H1 (cell line): ENCODE measurements at regions not wholly inside any gene's neighbourhood (a gene's known extent, or its start where the extent isn't known, plus 50 kb on each side); places are given as distances from the start of the nearest gene placed in this dataset.

Experiments
- CTCF ChIA-PET: fragments of 300-600 bp; sonication (Branson Sonifier 250); formaldehyde crosslinking; loops from one replicate; lab custom pipeline; 2021; ENCODE audit not compliant: partially characterized antibody; lab: Charles Lee
- POLR2A ChIA-PET: fragments of 300-600 bp; sonication (Branson Sonifier 250); formaldehyde crosslinking; loops from one replicate; lab custom pipeline; 2021; ENCODE audit warnings: inconsistent platforms; ENCODE audit not compliant: partially characterized antibody; lab: Charles Lee
- DNase-seq, 2 experiments: peaks; one replicate each; pipeline versions ENCODE4 v3.0.0 to v3.0.0-alpha.2; 2010 to 2022; ENCODE audit warnings: low spot score in 2 of 2, low read depth in 1 of 2, mixed read lengths in 1 of 2
- FAIRE-seq: peaks from 2 replicates; lab custom pipeline; 2011; peaks lifted over from hg19 to GRCh38; lab: Jason Lieb, UNC
- H2AFZ ChIP-seq: 2 replicates; pipeline ENCODE4 v1.8.1; 2012; ENCODE audit warnings: low read length, inconsistent platforms
- H2AK5ac ChIP-seq: 2 replicates; pipeline ENCODE4 v1.6.1; 2013; ENCODE audit warnings: low read depth, low read length
- H2BK120ac ChIP-seq: replicated peaks from 2 replicates; pipeline ENCODE3; 2013; ENCODE audit warnings: low read depth, low read length, inconsistent platforms
- H2BK12ac ChIP-seq: 2 replicates; pipeline ENCODE4 v1.6.1; 2013; ENCODE audit warnings: low read depth, low read length
- H2BK15ac ChIP-seq: 2 replicates; pipeline ENCODE4 v1.6.1; 2013; ENCODE audit warnings: low read length
- H2BK20ac ChIP-seq: 2 replicates; pipeline ENCODE4 v1.6.1; 2013; ENCODE audit warnings: low read length
- H2BK5ac ChIP-seq: 2 replicates; pipeline ENCODE4 v1.6.1; 2013; ENCODE audit warnings: low read depth, low read length
- H3K14ac ChIP-seq: 2 replicates; pipeline ENCODE4 v1.6.1; 2013; ENCODE audit warnings: inconsistent platforms; ENCODE audit not compliant: insufficient read length
- H3K18ac ChIP-seq: 2 replicates; pipeline ENCODE4 v1.6.1; 2013; ENCODE audit warnings: low read length; ENCODE audit errors: extremely low read depth
- H3K23ac ChIP-seq: 2 replicates; pipeline ENCODE4 v1.6.1; 2013; ENCODE audit warnings: inconsistent platforms; ENCODE audit not compliant: insufficient read length
- H3K23me2 ChIP-seq: 2 replicates; pipeline ENCODE4 v1.6.1; 2013; ENCODE audit warnings: low read depth, low read length
- H3K27ac ChIP-seq: 2 replicates; pipeline ENCODE4 v1.6.1; 2011; ENCODE audit warnings: low read depth, low read length, inconsistent platforms
- H3K27me3 ChIP-seq, 4 experiments: replicated peaks in 1 of 4; 1 replicate in 1 of 4; 2 replicates in 3 of 4; pipeline versions ENCODE4 v1.6.1 to v1.8.1; 2011 to 2013; ENCODE audit warnings: low read length in 3 of 4, mild to moderate bottlenecking in 3 of 4, inconsistent platforms in 2 of 4, mixed read lengths in 2 of 4, moderate library complexity in 1 of 4; ENCODE audit not compliant: control insufficient read depth in 3 of 4, insufficient read depth in 3 of 4; ENCODE audit errors: extremely low read depth in 1 of 4
- H3K36me3 ChIP-seq, 4 experiments: 2 replicates each; pipeline versions ENCODE4 v1.6.1 to v1.8.1; 2011 to 2013; ENCODE audit warnings: mild to moderate bottlenecking in 4 of 4, low read length in 3 of 4, moderate library complexity in 2 of 4, control low read depth in 1 of 4, inconsistent platforms in 1 of 4; ENCODE audit not compliant: insufficient read depth in 4 of 4, control insufficient read depth in 2 of 4
- H3K4ac ChIP-seq: replicated peaks from 2 replicates; pipeline ENCODE3; 2013; ENCODE audit warnings: low read length, low read depth, mixed read lengths, inconsistent platforms; ENCODE audit not compliant: insufficient read length
- H3K4me1 ChIP-seq, 4 experiments: replicated peaks in 1 of 4; 1 replicate in 1 of 4; 2 replicates in 3 of 4; pipeline versions ENCODE4 v1.6.1 to v1.8.1; 2011 to 2013; ENCODE audit warnings: low read length in 3 of 4, inconsistent platforms in 2 of 4, mixed read lengths in 1 of 4; ENCODE audit not compliant: insufficient read depth in 4 of 4, control insufficient read depth in 3 of 4
- H3K4me2 ChIP-seq, 2 experiments: 2 replicates each; pipeline versions ENCODE4 v1.6.1 to v1.8.1; 2011 to 2013; ENCODE audit warnings: low read depth in 2 of 2, low read length in 2 of 2, control low read depth in 1 of 2, inconsistent platforms in 1 of 2, mild to moderate bottlenecking in 1 of 2; ENCODE audit not compliant: insufficient read depth in 1 of 2
- H3K4me3 ChIP-seq, 4 experiments: fragments of 200-600, 300-600 bp in 1 of 4; sonication (generic), shearing (Covaris generic), sonication (Bioruptor Twin) in 1 of 4; 2 replicates each; pipeline versions ENCODE4 v1.5.1 to v1.8.1; 2011 to 2016; ENCODE audit warnings: low read length in 4 of 4, low read depth in 3 of 4, control low read depth in 2 of 4, inconsistent platforms in 2 of 4, mild to moderate bottlenecking in 2 of 4, mixed read lengths in 1 of 4, moderate library complexity in 1 of 4; ENCODE audit not compliant: insufficient read depth in 2 of 4; ENCODE audit errors: extremely low read depth in 1 of 4
- H3K56ac ChIP-seq: replicated peaks from 2 replicates; pipeline ENCODE3; 2013; ENCODE audit warnings: low read depth, mild to moderate bottlenecking, mixed read lengths, low read length, inconsistent platforms; ENCODE audit not compliant: insufficient read length
- H3K79me1 ChIP-seq: 2 replicates; pipeline ENCODE4 v1.6.1; 2013; ENCODE audit warnings: low read depth, low read length, control low read depth
- H3K79me2 ChIP-seq, 2 experiments: 2 replicates each; pipeline versions ENCODE4 v1.6.1 to v1.8.1; 2012 to 2013; ENCODE audit warnings: low read length in 2 of 2, mild to moderate bottlenecking in 2 of 2, inconsistent platforms in 1 of 2; ENCODE audit not compliant: insufficient read depth in 2 of 2, control insufficient read depth in 1 of 2
- H3K9ac ChIP-seq, 4 experiments: replicated peaks in 1 of 4; 1 replicate in 1 of 4; 2 replicates in 3 of 4; pipeline versions ENCODE4 v1.6.1 to v1.8.1; 2011 to 2013; ENCODE audit warnings: low read depth in 3 of 4, low read length in 3 of 4, control low read depth in 2 of 4, mild to moderate bottlenecking in 2 of 4, moderate library complexity in 2 of 4, inconsistent platforms in 1 of 4; ENCODE audit errors: extremely low read depth in 1 of 4
- H3K9me3 ChIP-seq, 2 experiments: 2 replicates each; pipeline versions ENCODE4 v1.6.1 to v1.8.1; 2012 to 2013; ENCODE audit warnings: mild to moderate bottlenecking in 2 of 2, moderate library complexity in 2 of 2, control low read depth in 1 of 2, inconsistent platforms in 1 of 2, low read depth in 1 of 2, low read length in 1 of 2, mixed read lengths in 1 of 2; ENCODE audit not compliant: insufficient read depth in 2 of 2
- H4K20me1 ChIP-seq, 2 experiments: replicated peaks in 1 of 2; 2 replicates each; pipeline versions ENCODE3 to v1.8.1; 2011 to 2013; ENCODE audit warnings: inconsistent platforms in 2 of 2, low read length in 2 of 2, mild to moderate bottlenecking in 1 of 2; ENCODE audit not compliant: insufficient read depth in 2 of 2, control insufficient read depth in 1 of 2
- H4K5ac ChIP-seq: 2 replicates; pipeline ENCODE4 v1.6.1; 2013; ENCODE audit warnings: low read length, low read depth, mixed read lengths, inconsistent platforms; ENCODE audit not compliant: insufficient read length
- H4K8ac ChIP-seq: 2 replicates; pipeline ENCODE4 v1.8.0; 2013; ENCODE audit warnings: mild to moderate bottlenecking, moderate library complexity, low read length, inconsistent platforms; ENCODE audit not compliant: insufficient read depth; ENCODE audit errors: extremely low read depth
- H4K91ac ChIP-seq: replicated peaks from 2 replicates; pipeline ENCODE3; 2013; ENCODE audit warnings: low read length, mixed read lengths, inconsistent platforms; ENCODE audit not compliant: insufficient read length
- ASH2L ChIP-seq: fragments of 200-600, 300-600 bp; sonication (generic); IDR thresholded peaks from one replicate; pipeline ENCODE4 v1.7.1; 2017; ENCODE audit warnings: low read length
- CEBPB ChIP-seq: IDR thresholded peaks from 2 replicates; pipeline ENCODE4 v1.6.1; 2012; ENCODE audit warnings: low read depth, low read length
- CREB1 ChIP-seq: IDR thresholded peaks from 2 replicates; pipeline ENCODE4 v1.6.1; 2012; ENCODE audit warnings: inconsistent platforms
- CTBP2 ChIP-seq: IDR thresholded peaks from 2 replicates; pipeline ENCODE4 v1.7.0; 2011; ENCODE audit warnings: borderline replicate concordance, mild to moderate bottlenecking, moderate library complexity, mixed read lengths, low read length; ENCODE audit not compliant: insufficient read depth, insufficient read length
- EGR1 ChIP-seq: IDR thresholded peaks from 2 replicates; pipeline ENCODE4 v1.6.1; 2011; ENCODE audit warnings: low read depth, low read length, borderline replicate concordance
- MAX ChIP-seq: IDR thresholded peaks from 2 replicates; pipeline ENCODE4 v1.6.1; 2012; ENCODE audit warnings: inconsistent platforms
- POU5F1 ChIP-seq: IDR thresholded peaks from 2 replicates; pipeline ENCODE4 v1.6.1; 2011; ENCODE audit warnings: low read depth, mild to moderate bottlenecking, low read length, moderate library complexity
- RXRA ChIP-seq: IDR thresholded peaks from 2 replicates; pipeline ENCODE4 v1.6.1; 2011; ENCODE audit warnings: low read depth, mild to moderate bottlenecking, low read length, moderate library complexity; ENCODE audit not compliant: insufficient read depth
- SAP30 ChIP-seq: fragments of 300-600 bp; sonication (generic); IDR thresholded peaks from 2 replicates; pipeline ENCODE4 v1.7.1; 2012; ENCODE audit warnings: low read length, moderate library complexity, mild to moderate bottlenecking, inconsistent platforms; ENCODE audit not compliant: insufficient read depth, insufficient replicate concordance
- SIN3A ChIP-seq, 2 experiments: IDR thresholded peaks in 1 of 2; conservative IDR thresholded peaks in 1 of 2; 2 replicates each; pipeline ENCODE4 v1.6.1; 2011 to 2012; ENCODE audit warnings: low read length in 2 of 2, improper control_type of control experiment in 1 of 2, low read depth in 1 of 2, mild to moderate bottlenecking in 1 of 2
- TAF1 ChIP-seq: IDR thresholded peaks from 2 replicates; pipeline ENCODE4 v1.6.1; 2011; ENCODE audit warnings: mild to moderate bottlenecking, low read depth, low read length
- TAF7 ChIP-seq: optimal IDR thresholded peaks from 2 replicates; pipeline ENCODE3; 2011; ENCODE audit warnings: low read depth, mild to moderate bottlenecking, inconsistent platforms, low read length, moderate library complexity, borderline replicate concordance
- TBP ChIP-seq: IDR thresholded peaks from 2 replicates; pipeline ENCODE4 v1.6.1; 2011; ENCODE audit warnings: low read depth, low read length, improper control_type of control experiment
- WGBS, 2 experiments: shearing (Covaris generic) in 1 of 2; methylation state at CpG; one replicate each; pipeline versions ENCODE4 v1.1.6 to v1.1.7; 2013 to 2015; ENCODE audit warnings: low lambda C conversion rate in 2 of 2, mixed read lengths in 2 of 2, inconsistent platforms in 1 of 2, low coverage in 1 of 2, missing lambda C conversion rate in 1 of 2; ENCODE audit not compliant: insufficient replicate concordance in 2 of 2, insufficient coverage in 1 of 2, insufficient read length in 1 of 2; ENCODE audit errors: extremely low coverage in 1 of 2, missing lambda C conversion rate in 1 of 2; 5-methylcytosine and 5-hydroxymethylcytosine counted together

DNA sequence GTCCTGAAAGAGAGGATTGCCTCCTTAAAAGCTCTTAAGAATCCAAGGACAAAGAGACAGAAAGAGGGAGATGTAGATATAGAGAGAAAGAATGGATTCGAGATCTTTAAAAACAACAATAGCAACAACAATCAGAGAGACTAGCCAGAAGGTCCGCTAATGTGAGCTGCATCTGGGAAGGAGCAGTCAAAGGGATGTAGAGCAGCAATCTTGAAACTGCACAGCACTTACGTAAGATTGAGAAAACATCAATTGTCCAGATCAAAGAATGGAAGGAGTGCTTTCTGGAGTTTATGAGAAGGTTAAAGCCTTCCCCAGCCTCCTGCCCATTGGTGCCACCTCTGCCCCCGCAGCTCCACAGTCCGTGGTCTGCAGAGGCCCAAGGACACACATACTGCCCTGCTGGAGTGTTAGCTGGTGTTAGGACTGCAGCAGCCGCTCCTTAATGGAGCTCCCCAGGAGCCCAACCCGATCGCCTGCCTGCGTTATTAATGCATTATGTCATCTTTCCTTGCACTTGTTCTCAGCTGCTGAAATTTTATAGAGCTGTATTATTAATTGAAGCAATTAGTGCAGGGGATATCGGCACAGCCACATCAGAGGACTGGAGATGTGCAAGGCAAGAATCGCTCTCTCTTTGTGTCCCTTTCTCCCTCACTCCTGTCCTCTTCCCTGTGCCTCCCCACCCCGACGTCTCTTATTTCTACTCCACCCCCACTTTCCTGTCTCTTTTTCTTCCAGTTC is 73.0 kb upstream of the CALM2 start:
- no peak overlapping the region for H2BK120ac ChIP-seq
- no peaks in the 10 kb centered on the region for H3K27me3 ChIP-seq
- no peak overlapping the region for H2BK15ac ChIP-seq
- H3K18ac ChIP-seq = no peak overlapping the region
- CTCF ChIA-PET = interaction anchor here (0.7 to 3.6 kb wide), 10 partner anchors 7 to 234 kb away, joined by 3 to 10 read pairs (median 3); no protein-coding TSS in a partner anchor
- no peak overlapping the region for H3K4me2 ChIP-seq
- H2AK5ac ChIP-seq = no peak overlapping the region
- no peak for FAIRE-seq
- no peak overlapping the region for H3K9ac ChIP-seq
- peaks cover 0 to 5% (median 1%) of the 10 kb centered on the region in 4 experiments; a peak in 3 of 7 replicates for H3K4me1 ChIP-seq
- H3K23ac ChIP-seq = no peak overlapping the region
- H3K79me2 ChIP-seq = no peaks in the 10 kb centered on the region
- WGBS, 2 experiments = 78% methylated on average over 13 of the region's 13 CpGs; no CpG with 5 or more reads in 1 of the 2 experiments
- no peak overlapping the region for H4K5ac ChIP-seq
- no peak overlapping the region for H3K27ac ChIP-seq
- no peak overlapping the region for H3K56ac ChIP-seq
- no peak overlapping the region for H4K8ac ChIP-seq
- POLR2A ChIA-PET = interaction anchor here (1.1 kb wide), 1 partner anchor 13 kb away, joined by 3 read pairs; no protein-coding TSS in a partner anchor
- H3K14ac ChIP-seq = no peak overlapping the region
- H3K79me1 ChIP-seq = no peaks in the 10 kb centered on the region
- no peaks in the 10 kb centered on the region for H3K9me3 ChIP-seq
- H2BK20ac ChIP-seq = no peak overlapping the region
- H4K91ac ChIP-seq = no peak overlapping the region
- peak overlapping the region; percentile 48; the same call in 1 of the 2 replicates for H2AFZ ChIP-seq
- H2BK5ac ChIP-seq = no peak overlapping the region
- H3K4me3 ChIP-seq = no peak overlapping the region
- no peak for DNase-seq
- H3K36me3 ChIP-seq = no peaks in the 10 kb centered on the region
- H3K23me2 ChIP-seq = no peaks in the 10 kb centered on the region; the same call in 1 of the 2 replicates
- no peaks in the 10 kb centered on the region for H4K20me1 ChIP-seq
- H3K4ac ChIP-seq = no peak overlapping the region
- peak overlapping the region; percentile 28; the same call in 1 of the 2 replicates for H2BK12ac ChIP-seq
- TF ChIP-seq CTBP2 (no peak), EGR1 (no peak), POU5F1 (no peak), CREB1 (no peak), TBP (no peak), TAF7 (no peak), MAX (no peak), ASH2L (no peak), TAF1 (no peak), RXRA (no peak), CEBPB (no peak), SAP30 (no peak), SIN3A (conservative IDR thresholded peaks at IDR 0.05 in 1 of 2, IDR thresholded peaks at IDR 0.05 in 1 of 2; ENCODE audit: low read depth in 1 of 2, low read length in 2 of 2) (no peak)
